H1 (cell line): ENCODE measurements at regions not wholly inside any gene's neighbourhood (a gene's known extent, or its start where the extent isn't known, plus 50 kb on each side); places are given as distances from the start of the nearest gene placed in this dataset.

Experiments
- CTCF ChIA-PET: fragments of 300-600 bp; sonication (Branson Sonifier 250); formaldehyde crosslinking; loops from one replicate; lab custom pipeline; 2021; ENCODE audit not compliant: partially characterized antibody; lab: Charles Lee
- POLR2A ChIA-PET: fragments of 300-600 bp; sonication (Branson Sonifier 250); formaldehyde crosslinking; loops from one replicate; lab custom pipeline; 2021; ENCODE audit warnings: inconsistent platforms; ENCODE audit not compliant: partially characterized antibody; lab: Charles Lee
- DNase-seq, 2 experiments: peaks; one replicate each; pipeline versions ENCODE4 v3.0.0 to v3.0.0-alpha.2; 2010 to 2022; ENCODE audit warnings: low spot score in 2 of 2, low read depth in 1 of 2, mixed read lengths in 1 of 2
- FAIRE-seq: peaks from 2 replicates; lab custom pipeline; 2011; peaks lifted over from hg19 to GRCh38; lab: Jason Lieb, UNC
- H2AFZ ChIP-seq: 2 replicates; pipeline ENCODE4 v1.8.1; 2012; ENCODE audit warnings: low read length, inconsistent platforms
- H2AK5ac ChIP-seq: 2 replicates; pipeline ENCODE4 v1.6.1; 2013; ENCODE audit warnings: low read depth, low read length
- H2BK120ac ChIP-seq: replicated peaks from 2 replicates; pipeline ENCODE3; 2013; ENCODE audit warnings: low read depth, low read length, inconsistent platforms
- H2BK12ac ChIP-seq: 2 replicates; pipeline ENCODE4 v1.6.1; 2013; ENCODE audit warnings: low read depth, low read length
- H2BK15ac ChIP-seq: 2 replicates; pipeline ENCODE4 v1.6.1; 2013; ENCODE audit warnings: low read length
- H2BK20ac ChIP-seq: 2 replicates; pipeline ENCODE4 v1.6.1; 2013; ENCODE audit warnings: low read length
- H2BK5ac ChIP-seq: 2 replicates; pipeline ENCODE4 v1.6.1; 2013; ENCODE audit warnings: low read depth, low read length
- H3K14ac ChIP-seq: 2 replicates; pipeline ENCODE4 v1.6.1; 2013; ENCODE audit warnings: inconsistent platforms; ENCODE audit not compliant: insufficient read length
- H3K18ac ChIP-seq: 2 replicates; pipeline ENCODE4 v1.6.1; 2013; ENCODE audit warnings: low read length; ENCODE audit errors: extremely low read depth
- H3K23ac ChIP-seq: 2 replicates; pipeline ENCODE4 v1.6.1; 2013; ENCODE audit warnings: inconsistent platforms; ENCODE audit not compliant: insufficient read length
- H3K23me2 ChIP-seq: 2 replicates; pipeline ENCODE4 v1.6.1; 2013; ENCODE audit warnings: low read depth, low read length
- H3K27ac ChIP-seq: 2 replicates; pipeline ENCODE4 v1.6.1; 2011; ENCODE audit warnings: low read depth, low read length, inconsistent platforms
- H3K27me3 ChIP-seq, 4 experiments: replicated peaks in 1 of 4; 1 replicate in 1 of 4; 2 replicates in 3 of 4; pipeline versions ENCODE4 v1.6.1 to v1.8.1; 2011 to 2013; ENCODE audit warnings: low read length in 3 of 4, mild to moderate bottlenecking in 3 of 4, inconsistent platforms in 2 of 4, mixed read lengths in 2 of 4, moderate library complexity in 1 of 4; ENCODE audit not compliant: control insufficient read depth in 3 of 4, insufficient read depth in 3 of 4; ENCODE audit errors: extremely low read depth in 1 of 4
- H3K36me3 ChIP-seq, 4 experiments: 2 replicates each; pipeline versions ENCODE4 v1.6.1 to v1.8.1; 2011 to 2013; ENCODE audit warnings: mild to moderate bottlenecking in 4 of 4, low read length in 3 of 4, moderate library complexity in 2 of 4, control low read depth in 1 of 4, inconsistent platforms in 1 of 4; ENCODE audit not compliant: insufficient read depth in 4 of 4, control insufficient read depth in 2 of 4
- H3K4ac ChIP-seq: replicated peaks from 2 replicates; pipeline ENCODE3; 2013; ENCODE audit warnings: low read length, low read depth, mixed read lengths, inconsistent platforms; ENCODE audit not compliant: insufficient read length
- H3K4me1 ChIP-seq, 4 experiments: replicated peaks in 1 of 4; 1 replicate in 1 of 4; 2 replicates in 3 of 4; pipeline versions ENCODE4 v1.6.1 to v1.8.1; 2011 to 2013; ENCODE audit warnings: low read length in 3 of 4, inconsistent platforms in 2 of 4, mixed read lengths in 1 of 4; ENCODE audit not compliant: insufficient read depth in 4 of 4, control insufficient read depth in 3 of 4
- H3K4me2 ChIP-seq, 2 experiments: 2 replicates each; pipeline versions ENCODE4 v1.6.1 to v1.8.1; 2011 to 2013; ENCODE audit warnings: low read depth in 2 of 2, low read length in 2 of 2, control low read depth in 1 of 2, inconsistent platforms in 1 of 2, mild to moderate bottlenecking in 1 of 2; ENCODE audit not compliant: insufficient read depth in 1 of 2
- H3K4me3 ChIP-seq, 4 experiments: fragments of 200-600, 300-600 bp in 1 of 4; sonication (generic), shearing (Covaris generic), sonication (Bioruptor Twin) in 1 of 4; 2 replicates each; pipeline versions ENCODE4 v1.5.1 to v1.8.1; 2011 to 2016; ENCODE audit warnings: low read length in 4 of 4, low read depth in 3 of 4, control low read depth in 2 of 4, inconsistent platforms in 2 of 4, mild to moderate bottlenecking in 2 of 4, mixed read lengths in 1 of 4, moderate library complexity in 1 of 4; ENCODE audit not compliant: insufficient read depth in 2 of 4; ENCODE audit errors: extremely low read depth in 1 of 4
- H3K56ac ChIP-seq: replicated peaks from 2 replicates; pipeline ENCODE3; 2013; ENCODE audit warnings: low read depth, mild to moderate bottlenecking, mixed read lengths, low read length, inconsistent platforms; ENCODE audit not compliant: insufficient read length
- H3K79me1 ChIP-seq: 2 replicates; pipeline ENCODE4 v1.6.1; 2013; ENCODE audit warnings: low read depth, low read length, control low read depth
- H3K79me2 ChIP-seq, 2 experiments: 2 replicates each; pipeline versions ENCODE4 v1.6.1 to v1.8.1; 2012 to 2013; ENCODE audit warnings: low read length in 2 of 2, mild to moderate bottlenecking in 2 of 2, inconsistent platforms in 1 of 2; ENCODE audit not compliant: insufficient read depth in 2 of 2, control insufficient read depth in 1 of 2
- H3K9ac ChIP-seq, 4 experiments: replicated peaks in 1 of 4; 1 replicate in 1 of 4; 2 replicates in 3 of 4; pipeline versions ENCODE4 v1.6.1 to v1.8.1; 2011 to 2013; ENCODE audit warnings: low read depth in 3 of 4, low read length in 3 of 4, control low read depth in 2 of 4, mild to moderate bottlenecking in 2 of 4, moderate library complexity in 2 of 4, inconsistent platforms in 1 of 4; ENCODE audit errors: extremely low read depth in 1 of 4
- H3K9me3 ChIP-seq, 2 experiments: 2 replicates each; pipeline versions ENCODE4 v1.6.1 to v1.8.1; 2012 to 2013; ENCODE audit warnings: mild to moderate bottlenecking in 2 of 2, moderate library complexity in 2 of 2, control low read depth in 1 of 2, inconsistent platforms in 1 of 2, low read depth in 1 of 2, low read length in 1 of 2, mixed read lengths in 1 of 2; ENCODE audit not compliant: insufficient read depth in 2 of 2
- H4K20me1 ChIP-seq, 2 experiments: replicated peaks in 1 of 2; 2 replicates each; pipeline versions ENCODE3 to v1.8.1; 2011 to 2013; ENCODE audit warnings: inconsistent platforms in 2 of 2, low read length in 2 of 2, mild to moderate bottlenecking in 1 of 2; ENCODE audit not compliant: insufficient read depth in 2 of 2, control insufficient read depth in 1 of 2
- H4K5ac ChIP-seq: 2 replicates; pipeline ENCODE4 v1.6.1; 2013; ENCODE audit warnings: low read length, low read depth, mixed read lengths, inconsistent platforms; ENCODE audit not compliant: insufficient read length
- H4K8ac ChIP-seq: 2 replicates; pipeline ENCODE4 v1.8.0; 2013; ENCODE audit warnings: mild to moderate bottlenecking, moderate library complexity, low read length, inconsistent platforms; ENCODE audit not compliant: insufficient read depth; ENCODE audit errors: extremely low read depth
- H4K91ac ChIP-seq: replicated peaks from 2 replicates; pipeline ENCODE3; 2013; ENCODE audit warnings: low read length, mixed read lengths, inconsistent platforms; ENCODE audit not compliant: insufficient read length
- POLR2AphosphoS5 ChIP-seq: IDR thresholded peaks from 2 replicates; pipeline ENCODE4 v1.6.1; 2011; ENCODE audit warnings: low read depth, low read length
- TAF7 ChIP-seq: optimal IDR thresholded peaks from 2 replicates; pipeline ENCODE3; 2011; ENCODE audit warnings: low read depth, mild to moderate bottlenecking, inconsistent platforms, low read length, moderate library complexity, borderline replicate concordance
- TBP ChIP-seq: IDR thresholded peaks from 2 replicates; pipeline ENCODE4 v1.6.1; 2011; ENCODE audit warnings: low read depth, low read length, improper control_type of control experiment
- WGBS, 2 experiments: shearing (Covaris generic) in 1 of 2; methylation state at CpG; one replicate each; pipeline versions ENCODE4 v1.1.6 to v1.1.7; 2013 to 2015; ENCODE audit warnings: low lambda C conversion rate in 2 of 2, mixed read lengths in 2 of 2, inconsistent platforms in 1 of 2, low coverage in 1 of 2, missing lambda C conversion rate in 1 of 2; ENCODE audit not compliant: insufficient replicate concordance in 2 of 2, insufficient coverage in 1 of 2, insufficient read length in 1 of 2; ENCODE audit errors: extremely low coverage in 1 of 2, missing lambda C conversion rate in 1 of 2; 5-methylcytosine and 5-hydroxymethylcytosine counted together

- Histone ChIP-seq H3K18ac (no peak overlapping the region), H4K20me1 (no peaks in the 10 kb centered on the region), H3K23ac (no peak overlapping the region), H3K4me1 (no peaks in the 10 kb centered on the region), H3K4me2 (no peak overlapping the region), H3K4me3 (no peak overlapping the region), H2BK5ac (no peak overlapping the region), H2BK12ac (no peak overlapping the region), H3K36me3 (no peaks in the 10 kb centered on the region), H2BK20ac (no peak overlapping the region), H3K23me2 (no peaks in the 10 kb centered on the region), H3K56ac (no peak overlapping the region), H4K5ac (no peak overlapping the region), H3K79me1 (no peaks in the 10 kb centered on the region), H2AK5ac (no peak overlapping the region), H2BK120ac (no peak overlapping the region), H3K14ac (no peak overlapping the region), H3K9me3 (peaks cover 0 to 2% of the 10 kb centered on the region in 2 experiments; a peak in 1 of 4 replicates), H3K4ac (no peak overlapping the region), H4K8ac (no peak overlapping the region), H3K79me2 (no peaks in the 10 kb centered on the region), H3K27ac (no peak overlapping the region), H3K27me3 (no peaks in the 10 kb centered on the region), H2BK15ac (no peak overlapping the region), H3K9ac (no peak overlapping the region), H4K91ac (no peak overlapping the region), H2AFZ (no peak overlapping the region)
- ChIA-PET CTCF (interaction anchor here (0.6 to 1.0 kb wide), 2 partner anchors 16 to 380 kb away, joined by 3 read pairs; no protein-coding TSS in a partner anchor), POLR2A (no interaction called here)
- TF ChIP-seq POLR2AphosphoS5 (no peak), TAF7 (no peak), TBP (no peak)
- WGBS, 2 experiments, result 81% methylated on average over 2 of the region's 2 CpGs; no CpG with 5 or more reads in 1 of the 2 experiments
- DNase-seq, result no peak
- no peak for FAIRE-seq
These were observed 312.6 kb downstream of the THBS2 start for GRCh38 chr6:168941036-168941435.
